ENCODE measurements at regions not wholly inside any gene's neighbourhood (a gene's known extent, or its start where the extent isn't known, plus 50 kb on each side); places are given as distances from the start of the nearest gene placed in this dataset.

- Histone ChIP-seq H3K9ac (ENCODE audit: low read length) (no peak overlapping the region), H3K4me2 (ENCODE audit: low read length) (no peak overlapping the region), H4K20me1 (ENCODE audit: insufficient read depth, low read length) (no peaks in the 10 kb centered on the region), H2AFZ (ENCODE audit: low read depth, low read length) (no peak overlapping the region), H3K79me2 (ENCODE audit: low read length) (no peaks in the 10 kb centered on the region), H3K4me3 (ENCODE audit: low read length) (no peak overlapping the region), H3K9me3 (ENCODE audit: insufficient read depth, low read length) (no peaks in the 10 kb centered on the region), H3K27me3 (ENCODE audit: low read depth, low read length) (peaks cover 22% of the 10 kb centered on the region), H3K27ac (ENCODE audit: low read length) (no peak overlapping the region), H3K4me1 (ENCODE audit: low read length) (peaks cover 14% of the 10 kb centered on the region), H3K36me3 (replicated peaks; ENCODE audit: low read depth, low read length) (no peaks in the 10 kb centered on the region)
- TF ChIP-seq, protein P1, sequence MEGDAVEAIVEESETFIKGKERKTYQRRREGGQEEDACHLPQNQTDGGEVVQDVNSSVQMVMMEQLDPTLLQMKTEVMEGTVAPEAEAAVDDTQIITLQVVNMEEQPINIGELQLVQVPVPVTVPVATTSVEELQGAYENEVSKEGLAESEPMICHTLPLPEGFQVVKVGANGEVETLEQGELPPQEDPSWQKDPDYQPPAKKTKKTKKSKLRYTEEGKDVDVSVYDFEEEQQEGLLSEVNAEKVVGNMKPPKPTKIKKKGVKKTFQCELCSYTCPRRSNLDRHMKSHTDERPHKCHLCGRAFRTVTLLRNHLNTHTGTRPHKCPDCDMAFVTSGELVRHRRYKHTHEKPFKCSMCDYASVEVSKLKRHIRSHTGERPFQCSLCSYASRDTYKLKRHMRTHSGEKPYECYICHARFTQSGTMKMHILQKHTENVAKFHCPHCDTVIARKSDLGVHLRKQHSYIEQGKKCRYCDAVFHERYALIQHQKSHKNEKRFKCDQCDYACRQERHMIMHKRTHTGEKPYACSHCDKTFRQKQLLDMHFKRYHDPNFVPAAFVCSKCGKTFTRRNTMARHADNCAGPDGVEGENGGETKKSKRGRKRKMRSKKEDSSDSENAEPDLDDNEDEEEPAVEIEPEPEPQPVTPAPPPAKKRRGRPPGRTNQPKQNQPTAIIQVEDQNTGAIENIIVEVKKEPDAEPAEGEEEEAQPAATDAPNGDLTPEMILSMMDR (IDR thresholded peaks at IDR 0.05; ENCODE audit: low read depth, low read length): no peak
- TF ChIP-seq EZH2phosphoT487 (IDR thresholded peaks at IDR 0.05; ENCODE audit: low read depth): no peak
These were observed 316.9 kb downstream of the DAD1 start for GRCh38 chr14:22271838-22272799.

GRCh38 chr14:22268875-22269274 lies 320.1 kb downstream of the DAD1 start:
- Histone ChIP-seq H3K27ac (ENCODE audit: low read length) (no peak overlapping the region), H3K9me3 (ENCODE audit: insufficient read depth, low read length) (no peaks in the 10 kb centered on the region), H3K27me3 (ENCODE audit: low read depth, low read length) (no peaks in the 10 kb centered on the region), H3K4me1 (ENCODE audit: low read length) (peaks cover 34% of the 10 kb centered on the region), H2AFZ (ENCODE audit: low read depth, low read length) (no peak overlapping the region), H3K4me3 (ENCODE audit: low read length) (peak overlapping the region; percentile 25; the same call in 1 of the 2 replicates), H3K79me2 (ENCODE audit: low read length) (no peaks in the 10 kb centered on the region), H3K36me3 (replicated peaks; ENCODE audit: low read depth, low read length) (no peaks in the 10 kb centered on the region), H3K9ac (ENCODE audit: low read length) (no peak overlapping the region), H4K20me1 (ENCODE audit: insufficient read depth, low read length) (no peaks in the 10 kb centered on the region), H3K4me2 (ENCODE audit: low read length) (peak overlapping the region; percentile 62)
- no peak for TF ChIP-seq EZH2phosphoT487 (IDR thresholded peaks at IDR 0.05; ENCODE audit: low read depth)
- TF ChIP-seq, protein P1 (IDR thresholded peaks at IDR 0.05; ENCODE audit: low read depth, low read length): no peak

DNA sequence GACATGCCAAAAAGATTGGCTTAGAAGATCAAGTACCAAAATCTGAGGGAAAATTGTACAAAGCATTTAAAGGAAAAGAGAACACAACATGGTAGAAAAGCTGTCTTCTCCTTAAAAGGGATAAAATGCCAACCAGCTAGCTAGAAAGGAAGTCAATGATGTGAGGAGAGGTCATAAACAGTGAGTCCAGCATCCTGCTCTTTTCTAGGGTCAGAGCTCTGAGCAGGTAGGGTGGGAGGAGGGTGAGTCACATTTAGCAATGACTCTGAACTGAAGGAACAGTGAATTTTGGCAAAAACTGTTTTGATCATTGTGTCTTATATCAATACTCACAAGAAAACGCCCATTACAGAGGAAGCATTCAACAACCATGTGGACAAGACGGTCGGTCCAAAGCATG lies 322.3 kb downstream of the DAD1 start:
- Histone ChIP-seq H2AFZ (ENCODE audit: low read depth, low read length) (no peak overlapping the region), H3K9ac (ENCODE audit: low read length) (no peak overlapping the region), H3K9me3 (ENCODE audit: insufficient read depth, low read length) (no peaks in the 10 kb centered on the region), H3K27ac (ENCODE audit: low read length) (no peak overlapping the region), H3K4me3 (ENCODE audit: low read length) (no peak overlapping the region), H3K4me2 (ENCODE audit: low read length) (no peak overlapping the region), H4K20me1 (ENCODE audit: insufficient read depth, low read length) (no peaks in the 10 kb centered on the region), H3K4me1 (ENCODE audit: low read length) (peaks cover 34% of the 10 kb centered on the region), H3K79me2 (ENCODE audit: low read length) (no peaks in the 10 kb centered on the region), H3K36me3 (replicated peaks; ENCODE audit: low read depth, low read length) (no peaks in the 10 kb centered on the region), H3K27me3 (ENCODE audit: low read depth, low read length) (no peaks in the 10 kb centered on the region)
- TF ChIP-seq EZH2phosphoT487 (IDR thresholded peaks at IDR 0.05; ENCODE audit: low read depth): no peak
- TF ChIP-seq, protein P1 (IDR thresholded peaks at IDR 0.05; ENCODE audit: low read depth, low read length): no peak

- Histone ChIP-seq H3K4me1 (ENCODE audit: low read length) (peaks cover 34% of the 10 kb centered on the region), H3K27ac (ENCODE audit: low read length) (no peak overlapping the region), H4K20me1 (ENCODE audit: insufficient read depth, low read length) (no peaks in the 10 kb centered on the region), H3K9me3 (ENCODE audit: insufficient read depth, low read length) (no peaks in the 10 kb centered on the region), H3K36me3 (replicated peaks; ENCODE audit: low read depth, low read length) (no peaks in the 10 kb centered on the region), H2AFZ (ENCODE audit: low read depth, low read length) (no peak overlapping the region), H3K4me3 (ENCODE audit: low read length) (no peak overlapping the region), H3K9ac (ENCODE audit: low read length) (no peak overlapping the region), H3K79me2 (ENCODE audit: low read length) (no peaks in the 10 kb centered on the region), H3K27me3 (ENCODE audit: low read depth, low read length) (no peaks in the 10 kb centered on the region), H3K4me2 (ENCODE audit: low read length) (0 out of 2 replicates have a peak overlapping the region, but pooled peaks have one; percentile 59)
- no peak for TF ChIP-seq EZH2phosphoT487 (IDR thresholded peaks at IDR 0.05; ENCODE audit: low read depth)
- TF ChIP-seq, protein P1 (IDR thresholded peaks at IDR 0.05; ENCODE audit: low read depth, low read length): no peak
These were observed 322.9 kb downstream of the DAD1 start for GRCh38 chr14:22266142-22266442.

All from OCI-LY3 (cell line).